H9 (cell line): ENCODE measurements at regions not wholly inside any gene's neighbourhood (a gene's known extent, or its start where the extent isn't known, plus 50 kb on each side); places are given as distances from the start of the nearest gene placed in this dataset.

Experiments
- DNase-seq: peaks from one replicate; pipeline ENCODE4 v3.0.0-alpha.2; 2017
- H2AFZ ChIP-seq: one replicate; pipeline ENCODE4 v1.6.1; 2013; ENCODE audit warnings: mild to moderate bottlenecking, low read length, control low read depth, moderate library complexity
- H2AK5ac ChIP-seq: 2 replicates; pipeline ENCODE4 v1.6.1; 2013; ENCODE audit warnings: low read length, control low read depth, mixed read lengths; ENCODE audit not compliant: insufficient read length
- H2BK120ac ChIP-seq: one replicate; pipeline ENCODE4 v1.6.1; 2013; ENCODE audit warnings: low read depth, mild to moderate bottlenecking, low read length, control low read depth, inconsistent platforms; ENCODE audit not compliant: poor library complexity, severe bottlenecking
- H2BK12ac ChIP-seq: 2 replicates; pipeline ENCODE4 v1.6.1; 2013; ENCODE audit warnings: low read length, control low read depth, mixed read lengths, low read depth; ENCODE audit not compliant: insufficient read length
- H2BK15ac ChIP-seq: 2 replicates; pipeline ENCODE4 v1.6.1; 2013; ENCODE audit warnings: low read depth, low read length, control low read depth
- H2BK20ac ChIP-seq: one replicate; pipeline ENCODE4 v1.6.1; 2013; ENCODE audit warnings: low read depth, mild to moderate bottlenecking, low read length, control low read depth, inconsistent platforms; ENCODE audit not compliant: poor library complexity, severe bottlenecking
- H2BK5ac ChIP-seq: 2 replicates; pipeline ENCODE4 v1.6.1; 2013; ENCODE audit warnings: low read length, control low read depth, mixed read lengths; ENCODE audit not compliant: insufficient read length
- H3K14ac ChIP-seq: 2 replicates; pipeline ENCODE4 v1.6.1; 2013; ENCODE audit warnings: low read length, control low read depth; ENCODE audit not compliant: insufficient read depth
- H3K18ac ChIP-seq: 2 replicates; pipeline ENCODE4 v1.6.1; 2013; ENCODE audit warnings: low read depth, mild to moderate bottlenecking, mixed read lengths, low read length, control low read depth; ENCODE audit not compliant: insufficient read length
- H3K23ac ChIP-seq: 2 replicates; pipeline ENCODE4 v1.6.1; 2013; ENCODE audit warnings: low read length, control low read depth, mixed read lengths, low read depth; ENCODE audit not compliant: insufficient read length
- H3K23me2 ChIP-seq: 2 replicates; pipeline ENCODE4 v1.6.1; 2013; ENCODE audit warnings: low read depth, mild to moderate bottlenecking, mixed read lengths, low read length, control low read depth; ENCODE audit not compliant: insufficient read length, poor library complexity, severe bottlenecking
- H3K27ac ChIP-seq: 2 replicates; pipeline ENCODE4 v1.5.1; 2013; ENCODE audit warnings: low read length, control low read depth, mixed read lengths, low read depth; ENCODE audit not compliant: insufficient read length
- H3K27me3 ChIP-seq: 2 replicates; pipeline ENCODE4 v1.6.1; 2013; ENCODE audit warnings: low read length, control low read depth, inconsistent platforms; ENCODE audit not compliant: insufficient read depth
- H3K4ac ChIP-seq: 2 replicates; pipeline ENCODE4 v1.6.1; 2013; ENCODE audit warnings: low read depth, mild to moderate bottlenecking, control low read depth, inconsistent platforms, low read length, moderate library complexity
- H3K4me1 ChIP-seq: 2 replicates; pipeline ENCODE4 v1.6.1; 2013; ENCODE audit warnings: low read length, control low read depth, inconsistent platforms; ENCODE audit not compliant: insufficient read depth
- H3K4me2 ChIP-seq: 2 replicates; pipeline ENCODE4 v1.6.1; 2013; ENCODE audit warnings: low read length, control low read depth, mixed read lengths; ENCODE audit not compliant: insufficient read length, insufficient read depth
- H3K56ac ChIP-seq: 2 replicates; pipeline ENCODE4 v1.6.1; 2013; ENCODE audit warnings: low read depth, mild to moderate bottlenecking, mixed read lengths, low read length, control low read depth; ENCODE audit not compliant: insufficient read length
- H3K79me1 ChIP-seq: 2 replicates; pipeline ENCODE4 v1.6.1; 2013; ENCODE audit warnings: low read depth, mild to moderate bottlenecking, moderate library complexity, low read length, control low read depth, inconsistent platforms; ENCODE audit not compliant: insufficient read depth, poor library complexity, severe bottlenecking
- H3K79me2 ChIP-seq: 2 replicates; pipeline ENCODE4 v1.6.1; 2013; ENCODE audit warnings: low read length, control low read depth, inconsistent platforms; ENCODE audit not compliant: insufficient read depth
- H3K9ac ChIP-seq: 2 replicates; pipeline ENCODE4 v1.6.1; 2013; ENCODE audit warnings: low read length, control low read depth, mixed read lengths; ENCODE audit not compliant: insufficient read length; ENCODE audit errors: extremely low read depth
- H3K9me3 ChIP-seq: one replicate; pipeline ENCODE4 v1.6.1; 2013; ENCODE audit warnings: low read depth, low read length, inconsistent platforms; ENCODE audit not compliant: control insufficient read depth
- H3T11ph ChIP-seq: one replicate; pipeline ENCODE4 v1.6.1; 2013; ENCODE audit warnings: mild to moderate bottlenecking, low read length, control low read depth, inconsistent platforms
- H4K20me1 ChIP-seq: one replicate; pipeline ENCODE4 v1.6.1; 2013; ENCODE audit not compliant: control insufficient read depth, insufficient read length, insufficient read depth
- H4K5ac ChIP-seq: 2 replicates; pipeline ENCODE4 v1.6.1; 2013; ENCODE audit warnings: low read depth, mild to moderate bottlenecking, mixed read lengths, low read length, control low read depth; ENCODE audit not compliant: insufficient read length
- H4K8ac ChIP-seq: replicated peaks from 2 replicates; pipeline ENCODE4 v1.6.1; 2013; ENCODE audit warnings: low read length, control low read depth, mixed read lengths, low read depth; ENCODE audit not compliant: insufficient read length
- H4K91ac ChIP-seq: 2 replicates; pipeline ENCODE4 v1.6.1; 2013; ENCODE audit warnings: low read depth, mild to moderate bottlenecking, moderate library complexity, mixed read lengths, low read length, control low read depth; ENCODE audit not compliant: insufficient read length
- H3K27ac Mint-ChIP-seq, 3 experiments: 2 replicates in 2 of 3; 3 replicates in 1 of 3; pipeline ENCODE4 v1.8.0; 2020 to 2021; ENCODE audit warnings: mixed read lengths in 3 of 3, mild to moderate bottlenecking in 1 of 3, moderate library complexity in 1 of 3
- H3K27me3 Mint-ChIP-seq: 2 replicates; pipeline ENCODE4 v1.8.0; 2021; ENCODE audit warnings: low read depth, mild to moderate bottlenecking, moderate library complexity, mixed read lengths
- H3K36me3 Mint-ChIP-seq, 3 experiments: 2 replicates in 2 of 3; 3 replicates in 1 of 3; pipeline ENCODE4 v1.8.0; 2020 to 2021; ENCODE audit warnings: low read depth in 3 of 3, mixed read lengths in 3 of 3; ENCODE audit not compliant: insufficient read depth in 1 of 3
- H3K4me1 Mint-ChIP-seq, 2 experiments: 2 replicates each; pipeline ENCODE4 v1.8.0; 2020; ENCODE audit warnings: mixed read lengths in 2 of 2
- H3K4me3 Mint-ChIP-seq, 2 experiments: 2 replicates in 1 of 2; 3 replicates in 1 of 2; pipeline ENCODE4 v1.8.0; 2020 to 2021; ENCODE audit warnings: mild to moderate bottlenecking in 2 of 2, mixed read lengths in 2 of 2, moderate library complexity in 1 of 2
- H3K9me3 Mint-ChIP-seq, 2 experiments: 2 replicates in 1 of 2; 3 replicates in 1 of 2; pipeline ENCODE4 v1.8.0; 2020; ENCODE audit warnings: mild to moderate bottlenecking in 2 of 2, mixed read lengths in 2 of 2, moderate library complexity in 1 of 2
- CTCF ChIP-seq: fragments of 200-600 bp; sonication (generic); conservative IDR thresholded peaks from 3 replicates; pipeline ENCODE4 v1.8.0; 2021; ENCODE audit warnings: antibody characterized with exemption, mild to moderate bottlenecking
- WGBS: extraction: QIAGEN DNeasy Blood & Tissue Kit; methylation state at CpG from one replicate; pipeline ENCODE4 v1.1.7; 2013; ENCODE audit warnings: missing lambda C conversion rate, low lambda C conversion rate, mixed read lengths; ENCODE audit not compliant: insufficient read length; ENCODE audit errors: extremely low coverage; 5-methylcytosine and 5-hydroxymethylcytosine counted together

DNA sequence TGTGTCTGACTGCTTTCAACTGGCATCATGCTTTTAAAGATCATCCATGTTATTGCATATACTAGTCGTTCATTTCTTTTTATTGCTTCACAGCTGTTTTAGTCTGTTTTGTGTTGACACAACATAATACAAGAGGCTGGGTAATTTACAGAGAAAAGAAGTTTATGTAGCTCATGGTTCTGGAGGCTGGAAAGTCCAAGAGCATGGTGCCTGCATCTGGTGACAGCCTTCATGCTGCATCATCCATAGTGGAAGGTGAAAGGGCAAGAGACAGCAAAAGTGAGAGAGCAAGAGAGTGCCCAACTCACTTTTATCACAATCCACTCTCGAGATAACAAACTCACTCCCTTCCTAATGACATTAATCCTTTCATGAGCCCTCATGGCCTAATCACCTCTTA lies 198.4 kb downstream of the NSG2 start:
- Histone ChIP-seq H3K18ac (no peak overlapping the region), H3K27ac (no peak overlapping the region), H3K79me1 (no peaks in the 10 kb centered on the region), H3K9me3 (no peaks in the 10 kb centered on the region), H3K4ac (no peak overlapping the region), H3K4me1 (no peaks in the 10 kb centered on the region), H2BK120ac (no peak overlapping the region), H4K20me1 (no peaks in the 10 kb centered on the region), H4K91ac (no peak overlapping the region), H4K8ac (no peak overlapping the region), H3K23ac (no peak overlapping the region), H3K14ac (no peak overlapping the region), H2BK12ac (no peak overlapping the region), H3K4me2 (no peak overlapping the region), H2BK5ac (no peak overlapping the region), H2BK20ac (no peak overlapping the region), H2BK15ac (no peak overlapping the region), H3T11ph (no peak overlapping the region), H3K9ac (no peak overlapping the region), H4K5ac (no peak overlapping the region), H3K56ac (no peak overlapping the region), H2AFZ (no peak overlapping the region), H3K27me3 (no peaks in the 10 kb centered on the region), H2AK5ac (no peak overlapping the region), H3K23me2 (no peaks in the 10 kb centered on the region), H3K79me2 (no peaks in the 10 kb centered on the region)
- H3K4me1 Mint-ChIP-seq: peaks cover 17 to 21% of the 10 kb centered on the region in 2 experiments
- WGBS: no CpG with 5 or more reads among the region's 2 CpGs
- no peak for DNase-seq
- no peak for TF ChIP-seq CTCF
- H3K27ac Mint-ChIP-seq: no peak overlapping the region
- peaks cover 0 to 10% (median 0%) of the 10 kb centered on the region in 3 experiments; a peak in 4 of 7 replicates for H3K36me3 Mint-ChIP-seq
- H3K27me3 Mint-ChIP-seq: peaks cover 29% of the 10 kb centered on the region
- H3K9me3 Mint-ChIP-seq: peaks cover 10 to 21% of the 10 kb centered on the region in 2 experiments; a peak in 4 of 5 replicates
- H3K4me3 Mint-ChIP-seq: no peak overlapping the region
